ENCODE measurements at regions not wholly inside any gene's neighbourhood (a gene's known extent, or its start where the extent isn't known, plus 50 kb on each side); places are given as distances from the start of the nearest gene placed in this dataset.

DNA sequence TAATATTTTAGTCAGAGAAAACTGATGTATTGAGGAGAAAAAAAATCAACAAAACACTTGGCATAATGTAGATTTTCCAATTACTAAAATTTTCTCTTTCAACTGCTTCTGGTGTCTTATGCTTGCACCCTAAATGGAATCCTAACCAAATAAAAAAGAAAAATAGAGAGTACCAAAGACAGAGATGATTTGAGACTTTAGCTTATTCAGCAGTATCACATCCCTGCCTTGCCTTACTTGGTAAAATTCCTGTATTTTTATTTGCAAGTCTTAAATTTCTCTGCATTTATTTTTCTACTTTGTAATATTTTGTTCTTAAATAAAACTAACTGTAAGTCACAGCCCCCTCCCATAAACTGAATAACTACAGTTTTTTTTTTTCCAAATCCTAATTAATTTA is 950.5 kb upstream of the INTU start:
- TF ChIP-seq TCF4 (CRISPR knock-in tag; IDR thresholded peaks at IDR 0.05; ENCODE audit: borderline replicate concordance) = no peak
- no peak for TF ChIP-seq CREB5 (CRISPR knock-in tag; IDR thresholded peaks at IDR 0.05; ENCODE audit: low read depth)
